ENCODE measurements at regions not wholly inside any gene's neighbourhood (a gene's known extent, or its start where the extent isn't known, plus 50 kb on each side); places are given as distances from the start of the nearest gene placed in this dataset.

- TF ChIP-seq, protein P1, sequence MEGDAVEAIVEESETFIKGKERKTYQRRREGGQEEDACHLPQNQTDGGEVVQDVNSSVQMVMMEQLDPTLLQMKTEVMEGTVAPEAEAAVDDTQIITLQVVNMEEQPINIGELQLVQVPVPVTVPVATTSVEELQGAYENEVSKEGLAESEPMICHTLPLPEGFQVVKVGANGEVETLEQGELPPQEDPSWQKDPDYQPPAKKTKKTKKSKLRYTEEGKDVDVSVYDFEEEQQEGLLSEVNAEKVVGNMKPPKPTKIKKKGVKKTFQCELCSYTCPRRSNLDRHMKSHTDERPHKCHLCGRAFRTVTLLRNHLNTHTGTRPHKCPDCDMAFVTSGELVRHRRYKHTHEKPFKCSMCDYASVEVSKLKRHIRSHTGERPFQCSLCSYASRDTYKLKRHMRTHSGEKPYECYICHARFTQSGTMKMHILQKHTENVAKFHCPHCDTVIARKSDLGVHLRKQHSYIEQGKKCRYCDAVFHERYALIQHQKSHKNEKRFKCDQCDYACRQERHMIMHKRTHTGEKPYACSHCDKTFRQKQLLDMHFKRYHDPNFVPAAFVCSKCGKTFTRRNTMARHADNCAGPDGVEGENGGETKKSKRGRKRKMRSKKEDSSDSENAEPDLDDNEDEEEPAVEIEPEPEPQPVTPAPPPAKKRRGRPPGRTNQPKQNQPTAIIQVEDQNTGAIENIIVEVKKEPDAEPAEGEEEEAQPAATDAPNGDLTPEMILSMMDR (IDR thresholded peaks at IDR 0.05): no peak
- TF ChIP-seq EZH2 (IDR thresholded peaks at IDR 0.05): no peak
Measured at GRCh38 chr2:239654266-239654665, 253.4 kb upstream of the HDAC4 start.

Measured in neural progenitor cell (in vitro differentiated cells).